Activated naive CD4-positive, alpha-beta T cell treated with anti-CD3 and anti-CD28 coated beads, Interleukin-2, amount 50 U/mL, for 72 hours (primary cell): ENCODE measurements at regions not wholly inside any gene's neighbourhood (a gene's known extent, or its start where the extent isn't known, plus 50 kb on each side); places are given as distances from the start of the nearest gene placed in this dataset.
"Not testable (repeated sequence)": the region's sequence is repeated elsewhere in the genome, so short reads cannot be mapped to it uniquely, and the experiment has no call there.

Experiments used
- ATAC-seq, 2 donors: fragments of 150-1000 bp; cut with Tn5 transposase; 2 replicates each; pipeline ENCODE4 v1.10.0; 2021; ENCODE audit warnings: mild to moderate bottlenecking in 2 of 2, moderate library complexity in 2 of 2
- DNase-seq, 2 donors: peaks; one replicate each; pipeline ENCODE4 v3.0.0; 2021 to 2022; ENCODE audit warnings: low spot score in 2 of 2
- H3K27ac Mint-ChIP-seq, 2 donors: one replicate each; pipeline ENCODE4 v1.8.0; 2022; ENCODE audit warnings: mild to moderate bottlenecking in 2 of 2, mixed read lengths in 2 of 2
- H3K36me3 Mint-ChIP-seq, 2 donors: one replicate each; pipeline ENCODE4 v1.8.0; 2022; ENCODE audit warnings: mixed read lengths in 2 of 2
- H3K9me3 Mint-ChIP-seq, 2 donors: one replicate each; pipeline ENCODE4 v1.8.0; 2022; ENCODE audit warnings: mixed read lengths in 2 of 2

DNA sequence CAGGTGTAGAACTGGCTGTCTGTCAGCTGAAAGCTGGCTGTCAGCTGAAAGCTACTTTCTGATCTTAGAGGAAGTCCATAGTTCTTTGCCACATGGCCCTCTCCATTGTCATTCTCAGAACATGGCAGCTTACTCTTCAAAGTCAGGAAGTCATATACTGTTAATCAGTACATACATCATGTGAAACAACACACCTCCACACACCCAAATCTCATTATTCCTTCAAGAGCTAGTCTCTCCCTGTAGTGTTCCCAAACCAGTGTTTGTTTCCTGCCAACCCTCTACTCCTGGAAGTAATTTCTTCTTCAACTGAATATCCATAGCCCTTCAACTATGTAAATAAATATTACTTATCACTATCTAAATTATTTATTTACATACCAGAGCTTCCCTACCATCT, 58.9 kb downstream of the OR5AK2 start:
- H3K36me3 Mint-ChIP-seq = no peaks in the 10 kb centered on the region
- ATAC-seq = no peak

DNA sequence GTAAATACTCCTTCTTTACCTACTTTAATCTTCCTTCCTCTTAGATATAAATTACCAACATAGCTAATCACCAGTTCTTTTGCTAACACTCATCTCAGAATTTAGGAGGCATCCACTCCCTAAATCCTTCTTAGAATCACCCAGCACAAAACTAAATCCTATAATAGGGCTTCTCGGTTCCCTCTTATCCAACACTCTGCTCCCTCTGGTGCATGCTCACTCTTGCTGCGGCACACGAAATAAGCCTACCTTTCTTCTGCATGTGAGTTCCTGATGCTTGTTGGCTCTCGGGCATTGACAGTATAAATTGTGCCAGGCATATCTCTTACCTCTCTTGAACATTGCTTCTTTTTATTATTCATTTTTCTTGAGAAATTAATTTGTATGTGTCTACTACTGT, 61.0 kb downstream of the OR5AK2 start:
- no peak overlapping the region for H3K27ac Mint-ChIP-seq
- no peaks in the 10 kb centered on the region for H3K36me3 Mint-ChIP-seq
- no peak for DNase-seq
- ATAC-seq = no peak
- peaks cover 0 to 9% of the 10 kb centered on the region in 2 donors for H3K9me3 Mint-ChIP-seq

More for the DNA sequence above, 58.9 kb downstream of the OR5AK2 start:
- H3K9me3 Mint-ChIP-seq = peaks cover 0 to 8% of the 10 kb centered on the region in 2 donors
- DNase-seq = no peak
- no peak overlapping the region for H3K27ac Mint-ChIP-seq

DNA sequence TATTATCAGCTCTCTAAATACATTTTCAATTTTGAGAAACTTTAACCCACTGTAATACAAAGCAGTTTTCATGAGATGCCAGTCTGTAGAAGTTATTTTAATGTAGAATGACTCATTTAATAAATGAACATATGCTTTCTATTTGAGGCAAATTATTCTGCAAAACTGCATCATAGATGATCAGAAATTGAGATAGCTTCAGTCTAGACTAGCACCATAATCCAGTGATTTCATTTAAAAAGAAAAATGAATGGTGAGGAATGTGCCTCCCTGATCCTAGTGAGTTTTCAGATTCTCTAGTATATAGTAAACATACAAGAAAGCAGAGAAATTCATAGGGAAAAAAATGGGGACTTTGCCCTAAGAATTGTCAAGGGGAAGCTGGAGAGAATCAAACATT, 66.1 kb downstream of the OR5AK2 start:
- Mint-ChIP-seq H3K36me3 (no peaks in the 10 kb centered on the region), H3K27ac (no peak overlapping the region)

DNA sequence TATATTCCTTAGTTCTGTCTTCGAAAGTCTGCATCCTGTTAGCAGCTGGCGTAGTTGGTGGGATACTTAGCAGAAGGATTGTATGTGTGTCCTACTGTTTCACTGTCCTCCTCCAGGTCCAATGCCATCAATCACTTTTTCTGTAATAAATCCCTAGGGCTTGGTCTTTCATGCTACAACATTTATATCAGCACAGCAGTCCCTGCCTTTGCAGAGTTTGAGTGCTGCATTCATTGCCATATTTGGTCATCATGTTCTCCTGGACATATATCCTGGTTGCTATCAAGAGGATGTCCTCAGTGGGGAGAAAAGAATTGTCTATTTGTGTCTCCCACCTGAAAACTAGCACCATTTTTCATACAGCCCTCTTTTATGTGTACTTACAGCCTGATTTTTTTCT, 67.0 kb downstream of the OR5AK2 start:
- peaks cover 0 to 4% of the 10 kb centered on the region in 2 donors for H3K9me3 Mint-ChIP-seq
- no peaks in the 10 kb centered on the region for H3K36me3 Mint-ChIP-seq
- DNase-seq (no peak), ATAC-seq (no peak)
- H3K27ac Mint-ChIP-seq = no peak overlapping the region

More for the DNA sequence above, 66.1 kb downstream of the OR5AK2 start:
- ATAC-seq (no peak), DNase-seq (no peak)
- H3K9me3 Mint-ChIP-seq = peaks cover 0 to 4% of the 10 kb centered on the region in 2 donors

DNA sequence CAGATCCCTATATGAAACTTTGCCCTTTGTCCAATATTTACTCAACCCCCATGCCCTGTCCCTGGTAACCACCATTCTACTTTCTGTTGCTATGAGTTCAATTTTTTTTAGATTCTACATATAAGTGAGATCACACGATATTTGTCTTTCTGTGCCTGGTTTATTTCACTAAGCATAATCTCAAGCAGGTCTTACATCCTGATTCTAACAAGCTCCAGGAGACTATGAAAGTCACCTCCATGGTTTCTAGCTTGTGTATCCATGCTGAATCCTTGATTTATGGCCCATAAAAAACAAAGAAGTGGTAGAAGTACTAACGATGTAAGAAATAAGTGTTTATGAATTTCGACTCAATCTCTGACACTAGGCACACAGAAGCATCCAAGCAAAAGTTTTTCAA, 68.0 kb downstream of the OR5AK2 start:
- peaks cover 0 to 4% of the 10 kb centered on the region in 2 donors for H3K9me3 Mint-ChIP-seq
- no peaks in the 10 kb centered on the region for H3K36me3 Mint-ChIP-seq
- DNase-seq (no peak), ATAC-seq (no peak)
- no peak overlapping the region for H3K27ac Mint-ChIP-seq

DNA sequence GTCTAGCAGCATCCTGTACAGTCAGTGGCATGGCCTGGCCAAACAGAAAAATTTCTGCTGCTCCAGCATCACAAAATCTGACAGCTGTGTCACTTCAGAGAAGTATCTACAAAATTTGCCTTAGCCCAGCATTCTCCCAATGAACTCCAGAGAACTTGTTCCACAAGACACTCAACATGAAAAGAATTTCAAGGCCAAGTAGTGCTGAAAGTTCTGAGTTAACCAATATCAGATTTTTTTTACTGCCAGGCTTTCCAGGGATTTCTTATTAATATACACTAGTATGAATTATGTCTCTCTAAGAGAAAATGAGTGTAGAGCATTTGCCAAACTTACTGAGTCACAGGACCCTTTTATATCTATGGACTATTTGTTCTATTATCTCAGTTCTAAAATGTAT, 68.8 kb downstream of the OR5AK2 start:
- DNase-seq (no peak), ATAC-seq (no peak)
- Mint-ChIP-seq H3K36me3 (no peaks in the 10 kb centered on the region), H3K9me3 (peaks cover 0 to 7% of the 10 kb centered on the region in 2 donors), H3K27ac (no peak overlapping the region)

DNA sequence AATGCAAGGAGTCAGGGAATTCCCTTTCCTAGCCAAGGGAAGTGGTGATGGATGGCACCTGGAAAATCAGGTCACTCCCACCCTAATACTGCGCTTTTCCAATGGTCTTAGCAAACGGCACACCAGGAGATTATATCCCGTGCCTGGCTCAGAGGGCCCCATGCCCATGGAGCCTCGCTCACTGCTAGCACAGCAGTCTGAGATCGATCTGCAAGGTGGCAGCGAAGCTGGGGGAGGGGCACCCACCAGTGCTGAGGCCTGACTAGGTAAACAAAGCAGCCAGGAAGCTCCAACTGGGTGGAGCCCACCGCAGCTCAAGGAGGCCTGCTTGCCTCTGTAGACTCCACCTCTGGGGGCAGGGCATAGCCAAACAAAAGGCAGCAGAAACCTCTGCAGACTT, 74.2 kb downstream of the OR5AK2 start:
- ATAC-seq, H3K36me3 Mint-ChIP-seq, H3K27ac Mint-ChIP-seq, DNase-seq: not testable (repeated sequence)
- H3K9me3 Mint-ChIP-seq = peaks cover 9 to 21% of the 10 kb centered on the region in 2 donors

DNA sequence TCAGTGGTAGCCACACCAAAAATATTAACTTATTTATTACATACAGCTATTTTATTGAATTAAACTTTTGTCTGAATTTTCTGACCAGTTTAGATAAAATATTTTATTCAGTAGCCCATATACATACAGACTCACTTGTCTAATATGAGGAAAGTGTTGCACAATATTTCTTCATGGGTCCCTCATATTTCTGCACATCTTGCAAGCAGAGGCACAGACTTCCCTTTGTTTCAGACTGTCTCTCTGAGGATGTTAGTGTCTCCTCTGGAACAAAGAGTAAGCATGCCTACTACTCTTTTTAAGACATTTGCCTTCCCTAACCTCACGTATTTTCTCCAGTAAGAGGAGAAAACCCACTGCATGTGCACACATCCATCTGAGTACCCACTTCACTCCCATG, 81.2 kb downstream of the OR5AK2 start:
- H3K27ac Mint-ChIP-seq = no peak overlapping the region
- H3K36me3 Mint-ChIP-seq = peaks cover 0 to 5% of the 10 kb centered on the region in 2 donors
- no peak for DNase-seq

DNA sequence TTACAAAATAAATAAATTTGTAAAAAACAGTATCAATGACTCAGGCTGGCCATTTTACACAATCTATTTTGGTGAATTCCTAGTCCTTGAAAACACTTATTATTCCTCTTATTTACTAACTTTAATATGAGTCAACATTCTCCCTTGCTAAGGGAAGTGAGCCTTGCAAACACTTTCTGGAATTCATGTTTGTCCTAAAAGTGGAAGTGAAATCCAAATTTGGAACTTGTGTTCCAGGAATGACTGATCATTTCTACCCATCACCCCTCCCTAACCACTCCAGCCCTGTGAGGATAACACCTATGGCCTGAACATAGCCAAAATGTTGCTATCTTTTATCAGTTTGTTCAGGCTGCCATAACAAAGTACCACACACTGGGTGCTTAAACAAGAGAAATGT, 83.1 kb downstream of the OR5AK2 start:
- Mint-ChIP-seq H3K27ac (no peak overlapping the region), H3K9me3 (no peaks in the 10 kb centered on the region)

More for the DNA sequence above, 81.2 kb downstream of the OR5AK2 start:
- H3K9me3 Mint-ChIP-seq = peaks cover 5% of the 10 kb centered on the region in 2 donors
- ATAC-seq = no peak

DNA sequence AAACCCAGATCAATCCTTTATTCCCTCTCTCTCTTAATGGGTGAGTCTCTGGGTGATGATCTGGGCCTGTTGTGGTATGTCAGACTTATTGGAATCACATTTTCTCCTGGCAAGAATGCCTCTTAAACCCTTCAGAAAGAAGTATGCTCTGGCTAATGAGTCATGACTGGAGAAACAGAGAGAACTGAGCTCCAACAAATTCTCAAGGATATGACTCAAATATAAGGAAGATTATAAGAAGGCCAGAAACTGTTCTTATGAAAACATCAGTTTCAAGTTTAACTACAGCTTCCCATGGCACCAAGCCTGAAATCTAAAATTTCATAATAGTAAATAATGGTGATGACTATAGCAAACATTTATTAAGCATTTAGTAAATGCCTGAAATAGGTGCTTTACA, 83.9 kb downstream of the OR5AK2 start:
- H3K27ac Mint-ChIP-seq = no peak overlapping the region
- ATAC-seq = no peak
- H3K9me3 Mint-ChIP-seq = no peaks in the 10 kb centered on the region
- no peaks in the 10 kb centered on the region for H3K36me3 Mint-ChIP-seq
- no peak for DNase-seq

More for the DNA sequence above, 83.1 kb downstream of the OR5AK2 start:
- DNase-seq = no peak
- H3K36me3 Mint-ChIP-seq = no peaks in the 10 kb centered on the region
- no peak for ATAC-seq

DNA sequence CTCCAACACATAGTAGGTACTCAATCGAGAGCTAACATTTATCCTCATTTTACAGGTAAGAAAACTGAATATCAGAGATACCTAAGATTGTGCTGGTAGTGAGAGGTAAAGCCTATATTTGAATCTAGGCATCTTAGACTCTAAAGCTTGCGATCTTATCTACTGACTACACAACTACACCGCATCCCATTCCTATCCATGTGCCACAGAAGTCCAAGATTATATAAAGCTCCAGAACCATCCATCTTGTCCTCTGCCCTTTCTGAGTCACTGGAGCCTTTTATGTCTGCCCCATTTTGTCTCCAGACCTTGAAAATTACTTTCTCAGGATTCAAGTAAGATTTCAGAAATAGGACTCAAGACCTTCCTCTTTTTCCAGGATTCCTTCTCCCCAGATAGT, 84.4 kb downstream of the OR5AK2 start:
- Mint-ChIP-seq H3K36me3 (no peaks in the 10 kb centered on the region), H3K9me3 (no peaks in the 10 kb centered on the region), H3K27ac (no peak overlapping the region)
- DNase-seq = no peak
- no peak for ATAC-seq

DNA sequence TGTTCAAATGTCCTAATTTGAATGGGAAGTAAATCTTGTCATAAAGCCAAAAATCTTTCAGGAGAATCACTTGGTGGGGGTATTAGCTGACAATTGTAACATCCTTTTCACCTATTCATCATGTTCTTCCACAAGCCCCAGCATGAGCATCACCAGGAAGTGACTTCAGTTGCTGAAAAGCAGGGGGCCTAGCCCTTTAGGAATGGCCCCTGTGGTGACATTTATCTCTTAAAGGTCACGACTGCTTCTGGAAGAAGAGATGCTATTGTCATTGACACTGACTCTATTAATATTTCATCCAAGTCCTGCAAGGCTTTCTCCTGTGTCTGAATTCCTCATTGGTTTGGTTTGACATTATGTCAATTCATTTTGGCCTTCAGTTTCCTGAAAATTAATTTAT, 92.6 kb downstream of the OR5AK2 start:
- H3K27ac Mint-ChIP-seq = no peak overlapping the region
- ATAC-seq (no peak), DNase-seq (no peak)
- peaks cover 0 to 3% of the 10 kb centered on the region in 2 donors for H3K9me3 Mint-ChIP-seq
- no peaks in the 10 kb centered on the region for H3K36me3 Mint-ChIP-seq

DNA sequence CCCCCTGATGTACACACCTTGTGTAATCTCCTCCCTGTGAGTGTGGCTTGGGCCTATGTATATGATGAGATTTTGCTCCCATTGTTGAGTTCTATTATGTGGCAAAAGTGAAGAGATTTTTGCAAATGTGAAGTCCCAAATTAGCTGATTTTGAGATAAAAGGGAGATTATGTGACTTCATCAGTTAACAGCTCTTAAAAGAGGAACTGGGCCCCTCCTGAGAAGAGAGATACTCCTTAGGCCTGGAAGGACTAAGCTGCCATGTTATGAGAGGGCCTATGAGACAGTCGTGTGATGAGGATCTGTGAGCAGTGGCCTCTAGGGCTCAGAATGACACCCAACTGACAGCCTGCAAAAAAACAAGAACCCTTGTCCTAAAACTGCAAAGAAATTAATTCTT, 93.4 kb downstream of the OR5AK2 start:
- no peak for DNase-seq
- Mint-ChIP-seq H3K9me3 (peaks cover 0 to 3% of the 10 kb centered on the region in 2 donors), H3K36me3 (no peaks in the 10 kb centered on the region), H3K27ac (no peak overlapping the region)
- ATAC-seq = no peak

DNA sequence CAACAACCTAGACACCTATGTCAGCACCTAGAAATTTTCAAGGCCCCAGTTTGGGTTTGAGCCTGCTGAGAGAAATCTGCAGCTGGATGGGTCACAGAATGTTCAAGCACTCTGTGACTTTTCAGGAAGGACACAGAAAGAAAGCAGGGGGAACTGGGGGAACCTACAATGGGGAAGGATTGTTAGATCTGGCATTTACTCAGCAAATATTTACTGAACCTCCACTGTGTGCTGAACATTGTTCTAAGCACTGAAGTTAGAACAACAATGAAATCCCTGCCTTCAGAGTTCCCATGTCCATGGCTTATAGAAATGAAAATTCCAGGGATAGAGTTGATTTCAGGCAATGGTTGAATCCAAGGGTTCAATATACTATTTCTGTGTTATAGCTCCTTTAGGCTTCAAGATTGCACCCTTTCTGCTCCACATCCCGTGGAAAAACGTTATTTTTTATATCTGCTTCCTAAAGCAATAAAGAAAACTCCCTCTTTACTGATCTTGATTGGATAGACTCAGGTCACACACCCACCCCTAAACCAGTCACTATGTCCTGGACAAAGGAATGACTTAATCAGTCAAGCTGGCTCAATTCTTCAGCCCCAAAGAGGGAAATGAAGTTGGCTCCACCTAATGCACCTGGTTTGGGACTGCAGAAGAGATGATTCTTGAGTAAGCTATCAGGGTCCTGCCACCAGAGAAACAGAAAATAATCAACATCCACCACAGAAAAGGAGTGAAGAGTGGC, 95.1 kb downstream of the OR5AK2 start:
- ATAC-seq = no peak
- H3K27ac Mint-ChIP-seq = no peak overlapping the region

DNA sequence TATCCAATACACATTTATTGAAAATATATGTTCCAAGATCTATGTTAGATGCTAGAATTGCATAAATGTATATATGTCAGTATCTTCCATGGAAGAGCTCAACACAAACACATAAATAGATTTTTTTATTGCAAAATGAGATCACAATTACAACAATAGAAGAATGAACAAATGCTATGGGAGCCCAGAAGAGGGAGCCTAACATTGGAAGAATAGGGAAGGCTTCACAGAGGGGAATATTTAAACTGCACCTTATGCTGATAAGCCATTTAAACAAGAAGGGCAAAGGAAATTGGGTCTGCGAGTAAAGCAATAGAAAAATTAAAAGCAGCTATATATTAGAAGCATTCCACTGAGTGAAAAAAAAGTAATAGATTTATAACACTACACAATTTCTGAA, 96.1 kb upstream of the LRRC55 start:
- ATAC-seq = no peak
- Mint-ChIP-seq H3K36me3 (no peaks in the 10 kb centered on the region), H3K27ac (no peak overlapping the region), H3K9me3 (no peaks in the 10 kb centered on the region)
- DNase-seq = no peak

More for the DNA sequence above, 95.1 kb downstream of the OR5AK2 start:
- DNase-seq = no peak
- Mint-ChIP-seq H3K36me3 (no peaks in the 10 kb centered on the region), H3K9me3 (peaks cover 0 to 3% of the 10 kb centered on the region in 2 donors)

DNA sequence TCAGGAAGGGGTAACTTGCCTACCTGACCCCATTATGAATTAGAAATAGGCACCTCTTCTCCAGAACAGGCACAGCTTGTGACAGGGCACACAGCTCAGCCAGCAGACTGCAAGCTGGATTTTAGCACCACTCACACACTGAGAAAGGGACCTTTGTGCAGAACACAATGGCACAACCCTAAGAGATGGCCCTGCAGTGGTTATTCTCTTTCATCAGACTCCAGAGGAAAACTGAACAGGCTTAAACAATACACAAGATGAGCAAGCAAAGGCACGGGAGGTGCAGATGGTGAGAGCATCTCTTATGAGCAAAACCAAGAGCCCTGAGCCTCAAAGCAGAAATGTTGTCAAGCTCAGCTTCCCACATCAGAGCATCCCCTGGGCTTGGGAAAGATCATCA, 93.8 kb upstream of the LRRC55 start:
- no peaks in the 10 kb centered on the region for H3K36me3 Mint-ChIP-seq
- DNase-seq (no peak), ATAC-seq (no peak)
- H3K9me3 Mint-ChIP-seq = peaks cover 0 to 2% of the 10 kb centered on the region in 2 donors
- H3K27ac Mint-ChIP-seq = no peak overlapping the region

DNA sequence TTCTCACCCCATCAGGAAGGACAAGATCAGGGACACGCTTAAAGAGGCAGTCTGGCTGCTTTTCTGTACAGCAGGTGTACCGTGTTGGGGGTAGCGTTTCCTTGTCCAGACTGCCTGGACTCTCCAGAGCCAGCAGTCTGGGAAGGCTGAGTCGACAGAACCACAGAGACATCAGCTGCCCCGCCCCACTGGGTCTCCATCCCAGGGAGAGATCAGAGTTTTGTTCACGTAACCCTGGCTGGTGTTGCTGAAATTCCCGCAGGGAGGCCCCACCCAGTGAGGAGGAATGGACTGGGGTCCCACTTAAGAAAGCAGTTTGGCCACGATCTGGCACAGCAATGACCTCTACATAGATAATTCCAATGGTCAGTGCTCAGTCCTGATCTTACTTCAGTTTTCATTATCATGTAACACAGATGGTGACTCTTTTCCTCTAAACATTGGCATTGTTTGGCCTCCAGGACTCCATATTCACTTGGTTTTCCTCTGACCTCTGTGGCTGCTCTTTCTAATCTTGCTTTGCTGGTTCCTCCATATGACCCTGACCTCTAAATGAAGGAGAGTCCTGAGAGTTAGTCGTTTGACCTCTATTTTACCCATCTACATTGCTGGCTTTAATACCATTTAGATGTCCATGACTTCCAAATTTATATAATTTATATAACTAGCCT, 89.6 kb upstream of the LRRC55 start:
- Mint-ChIP-seq H3K9me3 (peaks cover 0 to 4% of the 10 kb centered on the region in 2 donors), H3K36me3 (no peaks in the 10 kb centered on the region), H3K27ac (no peak overlapping the region)
- DNase-seq (no peak), ATAC-seq (no peak)
